Small intestine (tissue), 7 donors: ENCODE measurements at regions not wholly inside any gene's neighbourhood (a gene's known extent, or its start where the extent isn't known, plus 50 kb on each side); places are given as distances from the start of the nearest gene placed in this dataset.

Source experiments
- DNase-seq, 2 donors: peaks; one replicate each; pipeline versions ENCODE4 v3.0.0 to v3.0.0-alpha.2; 2013
- FAIRE-seq: peaks from 2 replicates; lab custom pipeline; 2012; peaks lifted over from hg19 to GRCh38; lab: Jason Lieb, UNC
- H3K27ac ChIP-seq, 3 donors: one replicate each; pipeline ENCODE4 v1.5.1; 2013; ENCODE audit warnings: low read length in 2 of 3, mild to moderate bottlenecking in 2 of 3, control low read depth in 1 of 3, inconsistent platforms in 1 of 3, low read depth in 1 of 3, moderate library complexity in 1 of 3
- H3K27me3 ChIP-seq, 3 donors: one replicate each; pipeline ENCODE4 v1.6.1; 2013; ENCODE audit warnings: low read length in 3 of 3, inconsistent platforms in 1 of 3; ENCODE audit not compliant: control insufficient read depth in 3 of 3, insufficient read depth in 3 of 3
- H3K36me3 ChIP-seq, 3 donors: one replicate each; pipeline ENCODE4 v1.6.1; 2013; ENCODE audit warnings: low read length in 3 of 3, inconsistent platforms in 1 of 3, low read depth in 1 of 3, mild to moderate bottlenecking in 1 of 3, moderate library complexity in 1 of 3; ENCODE audit not compliant: control insufficient read depth in 3 of 3, insufficient read depth in 2 of 3
- H3K4me1 ChIP-seq, 3 donors: one replicate each; pipeline ENCODE4 v1.6.1; 2013; ENCODE audit warnings: low read length in 2 of 3, inconsistent platforms in 1 of 3, low read depth in 1 of 3, mild to moderate bottlenecking in 1 of 3, moderate library complexity in 1 of 3; ENCODE audit not compliant: control insufficient read depth in 3 of 3, insufficient read depth in 2 of 3
- H3K4me3 ChIP-seq, 3 donors: one replicate each; pipeline ENCODE4 v1.5.1; 2013; ENCODE audit warnings: low read length in 3 of 3, control low read depth in 1 of 3, inconsistent platforms in 1 of 3, low read depth in 1 of 3, mild to moderate bottlenecking in 1 of 3, moderate library complexity in 1 of 3
- H3K9me3 ChIP-seq, 2 donors: one replicate each; pipeline ENCODE4 v1.6.1; 2013; ENCODE audit warnings: low read depth in 1 of 2, low read length in 1 of 2; ENCODE audit not compliant: control insufficient read depth in 2 of 2, insufficient read depth in 1 of 2
- WGBS, 3 donors: extraction: QIAGEN DNeasy Blood & Tissue Kit; methylation state at CpG; one replicate each; pipeline ENCODE4 v1.1.7; 2013; 5-methylcytosine and 5-hydroxymethylcytosine counted together
- donor health status: healthy with polysubstance abuse.
- donor health status: control.
- donor health status: control.
- donor health status: Bipolar disorder and iron deficiency.
- donor health status: healthy.

GRCh38 chr11:93945596-93945995 is 75.6 kb upstream of the HEPHL1 start:
- no peak overlapping the region for H3K4me3 ChIP-seq
- DNase-seq (no peak), FAIRE-seq (no peak)
- no peaks in the 10 kb centered on the region for H3K9me3 ChIP-seq
- H3K36me3 ChIP-seq: no peaks in the 10 kb centered on the region
- no peaks in the 10 kb centered on the region for H3K4me1 ChIP-seq
- H3K27me3 ChIP-seq: no peaks in the 10 kb centered on the region
- no peak overlapping the region for H3K27ac ChIP-seq
- 87 to 96% (median 95%) methylated on average over 2 of the region's 2 CpGs for WGBS, 3 donors

DNA sequence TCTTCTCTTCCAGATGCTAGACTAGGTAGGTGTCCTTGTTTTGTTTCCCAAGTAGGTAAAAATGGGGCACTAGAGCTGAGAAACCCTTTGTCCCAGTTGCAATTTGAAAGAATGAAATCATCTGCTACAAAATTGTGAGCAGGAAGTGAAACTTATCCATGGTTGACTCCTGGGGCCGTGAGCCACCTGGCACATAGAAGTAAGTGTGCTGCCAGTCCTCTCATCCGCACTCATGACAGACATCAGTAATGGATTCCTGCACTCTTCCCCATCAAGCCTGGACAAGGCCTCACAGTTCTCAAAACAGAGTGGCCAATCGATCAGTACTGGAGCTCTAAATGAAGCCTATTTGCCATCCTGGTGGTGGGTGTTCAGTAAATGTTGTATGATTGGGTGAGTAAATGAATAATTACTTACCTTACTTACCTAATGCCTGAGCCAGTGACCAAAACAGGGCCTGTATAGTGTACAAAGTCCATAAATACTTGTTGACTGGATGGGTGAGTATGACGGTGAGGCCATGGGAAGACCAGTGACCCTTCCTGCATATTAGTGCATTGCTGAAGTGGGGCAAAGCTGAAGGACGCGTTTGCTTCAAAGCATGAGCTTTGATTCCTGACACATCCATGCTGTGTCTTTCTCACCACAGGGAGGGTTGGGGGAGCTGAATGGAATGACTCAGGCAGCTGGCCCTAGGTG is 68.9 kb upstream of the HEPHL1 start:
- FAIRE-seq: no peak
- no peak for DNase-seq
- H3K4me1 ChIP-seq: no peaks in the 10 kb centered on the region
- no peaks in the 10 kb centered on the region for H3K36me3 ChIP-seq
- no peak overlapping the region for H3K27ac ChIP-seq
- no peaks in the 10 kb centered on the region for H3K27me3 ChIP-seq
- no peak overlapping the region for H3K4me3 ChIP-seq
- 67 to 80% (median 69%) methylated on average over 6 of the region's 6 CpGs for WGBS, 3 donors
- H3K9me3 ChIP-seq: peaks cover 0 to 5% of the 10 kb centered on the region in 2 donors

DNA sequence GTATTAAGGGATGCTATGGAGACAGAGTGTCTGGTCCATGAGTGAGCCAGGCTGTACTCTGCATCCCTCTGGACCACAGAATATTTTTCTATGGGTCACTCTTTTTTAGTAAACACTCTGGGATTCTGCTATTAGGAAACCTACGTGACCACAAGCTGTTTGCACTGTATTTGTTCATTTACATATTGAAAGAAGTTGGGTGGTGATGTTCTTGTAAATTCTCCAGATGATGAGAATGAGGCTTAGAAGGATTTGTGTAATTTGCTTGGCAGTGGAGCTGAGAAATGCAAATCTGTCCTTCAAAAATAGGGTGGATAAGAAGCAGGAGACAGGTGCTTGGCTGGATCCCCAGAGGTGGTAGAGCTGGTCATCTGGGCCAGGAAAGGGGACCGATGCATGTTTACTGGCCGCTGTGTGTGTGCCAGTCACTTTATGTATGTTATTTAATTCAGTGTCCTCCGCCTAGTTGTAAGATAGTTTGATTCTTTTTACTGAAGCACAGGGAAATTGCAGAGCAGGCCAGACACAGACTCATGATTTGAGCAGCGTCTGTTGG is 63.7 kb upstream of the HEPHL1 start:
- Histone ChIP-seq H3K4me1 (no peaks in the 10 kb centered on the region), H3K4me3 (no peak overlapping the region), H3K27ac (no peak overlapping the region), H3K36me3 (no peaks in the 10 kb centered on the region), H3K27me3 (no peaks in the 10 kb centered on the region), H3K9me3 (peaks cover 0 to 5% of the 10 kb centered on the region in 2 donors)
- FAIRE-seq: no peak
- 65 to 73% (median 70%) methylated on average over 5 of the region's 5 CpGs for WGBS, 3 donors
- no peak for DNase-seq

DNA sequence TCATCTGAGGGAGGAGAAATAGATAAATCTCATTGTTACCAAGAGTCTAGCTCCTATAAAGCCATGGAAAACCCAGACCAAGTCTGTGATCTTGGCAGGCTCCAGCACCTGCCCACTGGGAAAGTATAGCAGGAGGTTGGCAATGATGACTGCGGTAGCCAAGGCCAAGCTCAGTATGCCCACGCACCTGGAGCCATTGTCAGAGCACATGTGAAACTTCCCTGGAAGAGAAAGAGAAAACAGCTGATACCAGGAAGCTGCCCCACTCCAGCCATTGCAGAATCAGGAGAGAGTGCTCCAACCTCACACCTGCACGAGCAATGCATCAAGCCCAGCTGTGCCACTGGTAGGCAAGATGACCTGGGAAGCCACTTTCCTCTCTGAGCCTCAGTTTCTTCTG is 62.2 kb upstream of the HEPHL1 start:
- no peak overlapping the region for H3K4me3 ChIP-seq
- no peak for FAIRE-seq
- no peaks in the 10 kb centered on the region for H3K36me3 ChIP-seq
- WGBS, 3 donors: 77 to 89% (median 86%) methylated on average over 3 of the region's 3 CpGs
- no peaks in the 10 kb centered on the region for H3K4me1 ChIP-seq
- DNase-seq: no peak
- H3K27me3 ChIP-seq: no peaks in the 10 kb centered on the region
- H3K9me3 ChIP-seq: peaks cover 0 to 5% of the 10 kb centered on the region in 2 donors
- no peak overlapping the region for H3K27ac ChIP-seq

GRCh38 chr11:93959663-93960062 is 61.5 kb upstream of the HEPHL1 start:
- no peak overlapping the region for H3K4me3 ChIP-seq
- peaks cover 0 to 5% of the 10 kb centered on the region in 2 donors for H3K9me3 ChIP-seq
- no peak overlapping the region for H3K27ac ChIP-seq
- H3K27me3 ChIP-seq: no peaks in the 10 kb centered on the region
- H3K4me1 ChIP-seq: no peaks in the 10 kb centered on the region
- WGBS, 3 donors: 84 to 92% (median 86%) methylated on average over 5 of the region's 5 CpGs
- DNase-seq (no peak), FAIRE-seq (no peak)
- no peaks in the 10 kb centered on the region for H3K36me3 ChIP-seq

DNA sequence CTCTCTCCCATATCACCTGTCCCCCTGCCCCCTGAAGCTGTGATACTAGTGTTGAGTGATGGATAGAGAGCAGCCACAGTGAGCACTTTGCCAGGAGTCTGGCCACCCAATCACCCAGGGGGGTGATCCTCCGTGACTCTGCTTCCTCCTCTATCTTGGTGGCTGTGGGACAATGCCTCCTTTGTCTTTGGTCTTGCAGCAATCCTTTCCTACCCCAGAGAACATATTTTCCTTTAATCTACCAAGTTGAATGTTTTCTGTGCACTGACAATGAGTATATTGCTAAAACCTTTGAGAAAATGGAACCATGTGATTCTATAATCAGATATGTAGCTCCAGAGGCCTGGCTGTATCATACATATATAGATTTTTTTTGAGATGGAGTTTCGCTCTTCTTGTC is 58.1 kb upstream of the HEPHL1 start:
- Histone ChIP-seq H3K4me1 (no peaks in the 10 kb centered on the region), H3K4me3 (no peak overlapping the region), H3K27ac (no peak overlapping the region), H3K36me3 (no peaks in the 10 kb centered on the region), H3K27me3 (no peaks in the 10 kb centered on the region), H3K9me3 (no peaks in the 10 kb centered on the region)
- FAIRE-seq (no peak), DNase-seq (no peak)
- 68 to 79% (median 71%) methylated on average over 2 of the region's 2 CpGs for WGBS, 3 donors

DNA sequence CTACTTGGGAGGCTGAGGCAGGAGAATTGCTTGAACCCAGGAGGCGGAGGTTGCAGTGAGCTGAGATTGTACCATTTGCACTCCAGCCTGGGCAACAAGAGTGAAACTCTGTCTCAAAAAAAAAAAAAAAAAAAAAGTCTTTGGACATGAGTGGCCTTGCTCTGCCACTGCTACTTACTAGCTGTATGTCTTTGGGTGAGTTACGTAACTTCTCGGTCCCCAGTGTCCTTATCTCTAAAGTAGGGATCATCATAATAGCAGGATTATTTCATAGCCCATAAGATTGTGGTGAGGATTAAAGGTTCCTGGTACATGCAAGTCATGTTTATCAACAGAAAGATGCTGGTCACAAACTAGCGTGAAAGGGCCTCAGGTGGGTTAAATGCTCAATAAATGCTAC is 53.9 kb upstream of the HEPHL1 start:
- Histone ChIP-seq H3K4me3 (no peak overlapping the region), H3K27me3 (no peaks in the 10 kb centered on the region), H3K9me3 (no peaks in the 10 kb centered on the region), H3K27ac (no peak overlapping the region), H3K36me3 (no peaks in the 10 kb centered on the region), H3K4me1 (no peaks in the 10 kb centered on the region)
- DNase-seq (no peak), FAIRE-seq (no peak)
- WGBS, 3 donors: 70 to 80% (median 75%) methylated on average over 4 of the region's 4 CpGs

DNA sequence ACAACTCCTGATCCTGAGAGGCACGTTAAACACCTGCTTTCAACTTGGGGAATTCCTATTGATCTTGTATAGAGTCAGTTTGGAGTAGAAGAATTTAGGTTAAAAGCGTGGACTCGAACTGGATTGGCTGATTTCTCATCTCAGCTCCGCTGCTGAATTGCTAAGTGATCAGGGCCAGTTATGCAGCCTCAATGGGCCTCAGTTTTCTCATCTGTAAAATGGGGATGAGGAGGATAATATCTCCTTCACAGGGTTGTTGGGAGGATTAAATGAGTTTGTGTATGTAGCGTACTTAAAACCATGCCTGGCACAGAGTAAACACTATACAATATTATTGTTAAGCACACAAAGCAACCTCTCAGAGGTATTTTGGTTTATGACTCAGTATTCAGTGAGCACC is 53.2 kb upstream of the HEPHL1 start:
- WGBS, 3 donors: 78 to 84% (median 81%) methylated on average over 5 of the region's 5 CpGs
- FAIRE-seq (no peak), DNase-seq (no peak)
- Histone ChIP-seq H3K27me3 (no peaks in the 10 kb centered on the region), H3K36me3 (no peaks in the 10 kb centered on the region), H3K4me1 (no peaks in the 10 kb centered on the region), H3K27ac (no peak overlapping the region), H3K4me3 (no peak overlapping the region), H3K9me3 (no peaks in the 10 kb centered on the region)
